Caki2 (cell line): ENCODE measurements at regions not wholly inside any gene's neighbourhood (a gene's known extent, or its start where the extent isn't known, plus 50 kb on each side); places are given as distances from the start of the nearest gene placed in this dataset.

ENCODE experiments used
- DNase-seq: peaks from one replicate; pipeline ENCODE4 v3.0.0-alpha.2; 2015; ENCODE audit warnings: low read depth
- in situ Hi-C: cut with HindIII; loops from 2 replicates; pipeline ENCODE4 v1.10.0; 2016; ENCODE audit warnings: low sequenced_read_pairs, low pct_unique_long_range_greater_than_20kb, mixed read lengths

GRCh38 chr20:6925744-6926278, 158.3 kb downstream of the BMP2 start:
- in situ Hi-C loops = no loop called here
- DNase-seq = no peak

GRCh38 chr20:6940048-6940447, 172.6 kb downstream of the BMP2 start:
- in situ Hi-C loops = no loop called here
- no peak for DNase-seq

GRCh38 chr20:6940876-6941275, 173.4 kb downstream of the BMP2 start:
- DNase-seq = no peak
- in situ Hi-C loops = no loop called here

GRCh38 chr20:6941571-6941970, 174.1 kb downstream of the BMP2 start:
- in situ Hi-C loops = no loop called here
- DNase-seq = no peak

GRCh38 chr20:6942266-6942665, 174.8 kb downstream of the BMP2 start:
- DNase-seq = no peak
- in situ Hi-C loops = no loop called here

- in situ Hi-C loops = no loop called here
- DNase-seq = no peak
These were observed 176.8 kb downstream of the BMP2 start for GRCh38 chr20:6944292-6944691.

GRCh38 chr20:6953611-6954010, 186.1 kb downstream of the BMP2 start:
- no peak for DNase-seq
- in situ Hi-C loops = no loop called here

GRCh38 chr20:6954219-6954618, 186.7 kb downstream of the BMP2 start:
- in situ Hi-C loops = no loop called here
- no peak for DNase-seq

- DNase-seq = no peak
These were observed 188.6 kb downstream of the BMP2 start for GRCh38 chr20:6956056-6956455.

GRCh38 chr20:6956574-6956973, 189.1 kb downstream of the BMP2 start:
- in situ Hi-C loops = no loop called here
- no peak for DNase-seq

More at GRCh38 chr20:6956056-6956455, 188.6 kb downstream of the BMP2 start:
- in situ Hi-C loops = no loop called here

- in situ Hi-C loops = no loop called here
- no peak for DNase-seq
These were observed 192.4 kb downstream of the BMP2 start for GRCh38 chr20:6959900-6960312.

- in situ Hi-C loops = no loop called here
- DNase-seq = no peak
These were observed 199.2 kb downstream of the BMP2 start for GRCh38 chr20:6966721-6967120.

- no peak for DNase-seq
- in situ Hi-C loops = no loop called here
These were observed 207.4 kb downstream of the BMP2 start for GRCh38 chr20:6974838-6975237.

GRCh38 chr20:6975311-6975710, 207.8 kb downstream of the BMP2 start:
- no peak for DNase-seq
- in situ Hi-C loops = no loop called here

GRCh38 chr20:6976106-6976900, 208.8 kb downstream of the BMP2 start:
- in situ Hi-C loops = no loop called here
- DNase-seq = peak; percentile 74

GRCh38 chr20:6979621-6980020, 212.1 kb downstream of the BMP2 start:
- in situ Hi-C loops = no loop called here
- no peak for DNase-seq

GRCh38 chr20:6993011-6993410, 225.5 kb downstream of the BMP2 start:
- DNase-seq = peak; percentile 83
- in situ Hi-C loops = no loop called here

- peak; percentile 41 for DNase-seq
- in situ Hi-C loops = no loop called here
These were observed 226.0 kb downstream of the BMP2 start for GRCh38 chr20:6993511-6993910.

GRCh38 chr20:6994452-6994851, 227.0 kb downstream of the BMP2 start:
- in situ Hi-C loops = no loop called here
- peak; percentile 83 for DNase-seq

- in situ Hi-C loops = no loop called here
- no peak for DNase-seq
These were observed 231.4 kb downstream of the BMP2 start for GRCh38 chr20:6998909-6999308.
